Neural progenitor cell (in vitro differentiated cells): ENCODE measurements at regions not wholly inside any gene's neighbourhood (a gene's known extent, or its start where the extent isn't known, plus 50 kb on each side); places are given as distances from the start of the nearest gene placed in this dataset.

Experiments
- EZH2 ChIP-seq: fragments of 200-600 bp; sonication (generic); IDR thresholded peaks from 2 replicates; pipeline ENCODE4 v1.6.1; 2017; ENCODE audit warnings: antibody characterized with exemption, mild to moderate bottlenecking, moderate library complexity
- EZH2phosphoT487 ChIP-seq: fragments of 200-600 bp; sonication (generic); IDR thresholded peaks from 2 replicates; pipeline ENCODE4 v1.6.1; 2017; ENCODE audit warnings: antibody characterized with exemption
- TF ChIP-seq, protein P1 (sequence below): fragments of 200-600 bp; sonication (generic); IDR thresholded peaks from 2 replicates; pipeline ENCODE4 v1.5.1; 2017; ENCODE audit warnings: antibody characterized with exemption, mild to moderate bottlenecking

DNA sequence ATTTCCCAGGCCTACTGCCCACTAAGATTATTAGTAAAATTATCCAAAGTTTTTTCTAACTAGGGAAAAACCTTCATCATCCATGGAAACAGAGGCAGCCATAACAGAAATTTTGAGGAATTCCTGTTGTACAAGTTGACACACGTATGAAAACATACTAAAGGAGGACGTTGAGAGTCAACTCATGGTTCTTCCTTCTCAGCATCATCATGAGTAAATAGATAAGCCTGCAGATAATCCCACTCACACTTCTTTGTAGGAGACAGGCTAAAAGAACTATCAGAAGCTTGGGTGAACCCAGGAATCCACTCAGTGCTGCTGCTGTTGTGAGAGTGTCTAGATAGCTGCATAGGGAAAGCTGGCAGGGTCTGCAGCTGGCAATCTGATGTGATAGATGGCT is 694.8 kb upstream of the NR2F2 start:
- TF ChIP-seq EZH2 (no peak), EZH2phosphoT487 (no peak)
- TF ChIP-seq, protein P1, sequence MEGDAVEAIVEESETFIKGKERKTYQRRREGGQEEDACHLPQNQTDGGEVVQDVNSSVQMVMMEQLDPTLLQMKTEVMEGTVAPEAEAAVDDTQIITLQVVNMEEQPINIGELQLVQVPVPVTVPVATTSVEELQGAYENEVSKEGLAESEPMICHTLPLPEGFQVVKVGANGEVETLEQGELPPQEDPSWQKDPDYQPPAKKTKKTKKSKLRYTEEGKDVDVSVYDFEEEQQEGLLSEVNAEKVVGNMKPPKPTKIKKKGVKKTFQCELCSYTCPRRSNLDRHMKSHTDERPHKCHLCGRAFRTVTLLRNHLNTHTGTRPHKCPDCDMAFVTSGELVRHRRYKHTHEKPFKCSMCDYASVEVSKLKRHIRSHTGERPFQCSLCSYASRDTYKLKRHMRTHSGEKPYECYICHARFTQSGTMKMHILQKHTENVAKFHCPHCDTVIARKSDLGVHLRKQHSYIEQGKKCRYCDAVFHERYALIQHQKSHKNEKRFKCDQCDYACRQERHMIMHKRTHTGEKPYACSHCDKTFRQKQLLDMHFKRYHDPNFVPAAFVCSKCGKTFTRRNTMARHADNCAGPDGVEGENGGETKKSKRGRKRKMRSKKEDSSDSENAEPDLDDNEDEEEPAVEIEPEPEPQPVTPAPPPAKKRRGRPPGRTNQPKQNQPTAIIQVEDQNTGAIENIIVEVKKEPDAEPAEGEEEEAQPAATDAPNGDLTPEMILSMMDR = no peak
